Right lobe of liver (tissue), 4 donors: ENCODE measurements at regions not wholly inside any gene's neighbourhood (a gene's known extent, or its start where the extent isn't known, plus 50 kb on each side); places are given as distances from the start of the nearest gene placed in this dataset.

Experiments used
- POLR2A ChIP-seq: fragments of 450-650 bp; IDR thresholded peaks from one replicate; pipeline ENCODE4 v1.6.1; 2017; ENCODE audit warnings: antibody characterized with exemption, mild to moderate bottlenecking
- TF ChIP-seq, protein P1 (sequence below), 4 donors: fragments of 200-600 bp in 3 of 4; fragments of 450-650 bp in 1 of 4; IDR thresholded peaks; one replicate each; pipeline versions ENCODE4 v1.5.1 to v1.8.0; 2016 to 2022; ENCODE audit warnings: antibody characterized with exemption in 4 of 4, mild to moderate bottlenecking in 2 of 4
- donor health status: DM: no; HTN: no; CAD: no.
- donor health status: DM: no; HTN: no; CAD: no.
- donor health status: DM: no; HTN: yes; CAD: no.

DNA sequence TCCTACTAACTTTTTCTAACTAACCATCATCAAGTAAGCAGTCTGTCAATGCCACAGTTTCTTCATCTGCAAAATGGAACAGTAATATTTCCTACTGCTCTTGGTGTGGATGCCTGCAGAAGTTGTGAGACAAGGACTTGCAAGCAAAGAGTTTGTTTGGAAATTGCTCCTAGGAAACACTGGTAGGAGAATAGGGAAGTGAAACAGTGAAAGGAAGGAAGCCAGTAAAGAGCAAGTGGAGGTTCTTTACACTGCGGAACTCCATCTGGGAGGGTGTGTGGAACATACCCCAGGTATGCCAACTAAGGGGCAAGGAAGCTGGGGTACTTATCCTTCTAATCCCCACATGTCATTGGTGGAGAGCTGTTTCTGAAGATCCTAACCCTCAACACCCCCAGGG, 119.9 kb downstream of the FOXD1 start:
- no peak for TF ChIP-seq POLR2A
- TF ChIP-seq, protein P1, sequence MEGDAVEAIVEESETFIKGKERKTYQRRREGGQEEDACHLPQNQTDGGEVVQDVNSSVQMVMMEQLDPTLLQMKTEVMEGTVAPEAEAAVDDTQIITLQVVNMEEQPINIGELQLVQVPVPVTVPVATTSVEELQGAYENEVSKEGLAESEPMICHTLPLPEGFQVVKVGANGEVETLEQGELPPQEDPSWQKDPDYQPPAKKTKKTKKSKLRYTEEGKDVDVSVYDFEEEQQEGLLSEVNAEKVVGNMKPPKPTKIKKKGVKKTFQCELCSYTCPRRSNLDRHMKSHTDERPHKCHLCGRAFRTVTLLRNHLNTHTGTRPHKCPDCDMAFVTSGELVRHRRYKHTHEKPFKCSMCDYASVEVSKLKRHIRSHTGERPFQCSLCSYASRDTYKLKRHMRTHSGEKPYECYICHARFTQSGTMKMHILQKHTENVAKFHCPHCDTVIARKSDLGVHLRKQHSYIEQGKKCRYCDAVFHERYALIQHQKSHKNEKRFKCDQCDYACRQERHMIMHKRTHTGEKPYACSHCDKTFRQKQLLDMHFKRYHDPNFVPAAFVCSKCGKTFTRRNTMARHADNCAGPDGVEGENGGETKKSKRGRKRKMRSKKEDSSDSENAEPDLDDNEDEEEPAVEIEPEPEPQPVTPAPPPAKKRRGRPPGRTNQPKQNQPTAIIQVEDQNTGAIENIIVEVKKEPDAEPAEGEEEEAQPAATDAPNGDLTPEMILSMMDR (IDR thresholded peaks at IDR 0.05), result no peak
